ENCODE measurements at regions not wholly inside any gene's neighbourhood (a gene's known extent, or its start where the extent isn't known, plus 50 kb on each side); places are given as distances from the start of the nearest gene placed in this dataset.
"Not testable (repeated sequence)": the region's sequence is repeated elsewhere in the genome, so short reads cannot be mapped to it uniquely, and the experiment has no call there.

GRCh38 chr6:19939321-19939720 is 102.2 kb downstream of the ID4 start:
- H3K4me3 Mint-ChIP-seq; H3K36me3 Mint-ChIP-seq (ENCODE audit: low read depth); H3K9me3 Mint-ChIP-seq; H3K27ac Mint-ChIP-seq; H3K27me3 Mint-ChIP-seq; ATAC-seq (replicated peaks); H3K4me1 Mint-ChIP-seq: not testable (repeated sequence)

- not testable (repeated sequence) for H3K27ac Mint-ChIP-seq; H3K27me3 Mint-ChIP-seq; H3K4me1 Mint-ChIP-seq; H3K9me3 Mint-ChIP-seq; H3K4me3 Mint-ChIP-seq; H3K36me3 Mint-ChIP-seq (ENCODE audit: low read depth); ATAC-seq (replicated peaks)
Measured at GRCh38 chr6:19939926-19940325, 102.8 kb downstream of the ID4 start.

GRCh38 chr6:19943042-19943441 is 105.9 kb downstream of the ID4 start:
- no peaks in the 10 kb centered on the region for H3K4me1 Mint-ChIP-seq
- H3K36me3 Mint-ChIP-seq (ENCODE audit: low read depth): no peaks in the 10 kb centered on the region
- ATAC-seq (replicated peaks): no peak
- peaks cover 3% of the 10 kb centered on the region for H3K9me3 Mint-ChIP-seq
- no peaks in the 10 kb centered on the region for H3K27me3 Mint-ChIP-seq
- no peak overlapping the region for H3K4me3 Mint-ChIP-seq
- no peak overlapping the region for H3K27ac Mint-ChIP-seq

- no peaks in the 10 kb centered on the region for H3K27me3 Mint-ChIP-seq
- H3K27ac Mint-ChIP-seq: no peak overlapping the region
- no peaks in the 10 kb centered on the region for H3K36me3 Mint-ChIP-seq (ENCODE audit: low read depth)
- no peak for ATAC-seq (replicated peaks)
- H3K9me3 Mint-ChIP-seq: peaks cover 6% of the 10 kb centered on the region
- H3K4me3 Mint-ChIP-seq: no peak overlapping the region
- no peaks in the 10 kb centered on the region for H3K4me1 Mint-ChIP-seq
Measured at GRCh38 chr6:19945843-19946358, 108.7 kb downstream of the ID4 start.

- ATAC-seq (replicated peaks): no peak
- no peaks in the 10 kb centered on the region for H3K27me3 Mint-ChIP-seq
- no peaks in the 10 kb centered on the region for H3K36me3 Mint-ChIP-seq (ENCODE audit: low read depth)
- H3K9me3 Mint-ChIP-seq: peaks cover 8% of the 10 kb centered on the region
- no peak overlapping the region for H3K27ac Mint-ChIP-seq
- no peak overlapping the region for H3K4me3 Mint-ChIP-seq
- H3K4me1 Mint-ChIP-seq: no peaks in the 10 kb centered on the region
Measured at GRCh38 chr6:19949155-19949554, 112.0 kb downstream of the ID4 start.

GRCh38 chr6:19964115-19964514 is 126.9 kb downstream of the ID4 start:
- H3K27ac Mint-ChIP-seq: no peak overlapping the region
- H3K36me3 Mint-ChIP-seq (ENCODE audit: low read depth): no peaks in the 10 kb centered on the region
- peaks cover 4% of the 10 kb centered on the region for H3K9me3 Mint-ChIP-seq
- ATAC-seq (replicated peaks): no peak
- no peaks in the 10 kb centered on the region for H3K4me1 Mint-ChIP-seq
- H3K4me3 Mint-ChIP-seq: no peak overlapping the region
- peaks cover 3% of the 10 kb centered on the region for H3K27me3 Mint-ChIP-seq

GRCh38 chr6:19968201-19968600 is 131.0 kb downstream of the ID4 start:
- ATAC-seq (replicated peaks): no peak
- peaks cover 6% of the 10 kb centered on the region for H3K27me3 Mint-ChIP-seq
- no peaks in the 10 kb centered on the region for H3K4me1 Mint-ChIP-seq
- H3K4me3 Mint-ChIP-seq: no peak overlapping the region
- no peak overlapping the region for H3K27ac Mint-ChIP-seq
- no peaks in the 10 kb centered on the region for H3K36me3 Mint-ChIP-seq (ENCODE audit: low read depth)
- H3K9me3 Mint-ChIP-seq: peaks cover 4% of the 10 kb centered on the region

GRCh38 chr6:19972221-19972620 is 135.1 kb downstream of the ID4 start:
- no peak overlapping the region for H3K27ac Mint-ChIP-seq
- no peak overlapping the region for H3K4me3 Mint-ChIP-seq
- H3K27me3 Mint-ChIP-seq: peaks cover 10% of the 10 kb centered on the region
- H3K36me3 Mint-ChIP-seq (ENCODE audit: low read depth): no peaks in the 10 kb centered on the region
- ATAC-seq (replicated peaks): no peak
- no peaks in the 10 kb centered on the region for H3K4me1 Mint-ChIP-seq
- H3K9me3 Mint-ChIP-seq: peaks cover 4% of the 10 kb centered on the region

- Mint-ChIP-seq H3K4me1 (no peaks in the 10 kb centered on the region), H3K27ac (no peak overlapping the region), H3K9me3 (no peaks in the 10 kb centered on the region), H3K4me3 (no peak overlapping the region), H3K36me3 (ENCODE audit: low read depth) (no peaks in the 10 kb centered on the region), H3K27me3 (peaks cover 6% of the 10 kb centered on the region)
- ATAC-seq (replicated peaks): no peak
Measured at GRCh38 chr6:19976411-19977129, 139.4 kb downstream of the ID4 start.

- Mint-ChIP-seq H3K27me3 (peaks cover 13% of the 10 kb centered on the region), H3K4me1 (no peaks in the 10 kb centered on the region), H3K27ac (no peak overlapping the region), H3K36me3 (ENCODE audit: low read depth) (no peaks in the 10 kb centered on the region), H3K4me3 (no peak overlapping the region), H3K9me3 (no peaks in the 10 kb centered on the region)
- ATAC-seq (replicated peaks): no peak
Measured at GRCh38 chr6:19979059-19979458, 141.9 kb downstream of the ID4 start.

- ATAC-seq (replicated peaks): no peak
- peaks cover 13% of the 10 kb centered on the region for H3K27me3 Mint-ChIP-seq
- no peak overlapping the region for H3K27ac Mint-ChIP-seq
- no peak overlapping the region for H3K4me3 Mint-ChIP-seq
- no peaks in the 10 kb centered on the region for H3K36me3 Mint-ChIP-seq (ENCODE audit: low read depth)
- no peaks in the 10 kb centered on the region for H3K4me1 Mint-ChIP-seq
- no peaks in the 10 kb centered on the region for H3K9me3 Mint-ChIP-seq
Measured at GRCh38 chr6:19979986-19980385, 142.8 kb downstream of the ID4 start.

GRCh38 chr6:19983374-19983773 is 146.2 kb downstream of the ID4 start:
- Mint-ChIP-seq H3K27me3 (peaks cover 13% of the 10 kb centered on the region), H3K4me3 (no peak overlapping the region), H3K9me3 (no peaks in the 10 kb centered on the region), H3K4me1 (no peaks in the 10 kb centered on the region), H3K36me3 (ENCODE audit: low read depth) (no peaks in the 10 kb centered on the region), H3K27ac (no peak overlapping the region)
- ATAC-seq (replicated peaks): no peak

GRCh38 chr6:19986691-19987438 is 149.7 kb downstream of the ID4 start:
- ATAC-seq (replicated peaks): no peak
- no peaks in the 10 kb centered on the region for H3K4me1 Mint-ChIP-seq
- H3K4me3 Mint-ChIP-seq: no peak overlapping the region
- H3K27ac Mint-ChIP-seq: no peak overlapping the region
- H3K9me3 Mint-ChIP-seq: no peaks in the 10 kb centered on the region
- H3K27me3 Mint-ChIP-seq: peaks cover 17% of the 10 kb centered on the region
- no peaks in the 10 kb centered on the region for H3K36me3 Mint-ChIP-seq (ENCODE audit: low read depth)

GRCh38 chr6:19988555-19988954 is 151.4 kb downstream of the ID4 start:
- ATAC-seq (replicated peaks): no peak
- Mint-ChIP-seq H3K4me3 (no peak overlapping the region), H3K27me3 (peaks cover 20% of the 10 kb centered on the region), H3K4me1 (no peaks in the 10 kb centered on the region), H3K9me3 (no peaks in the 10 kb centered on the region), H3K27ac (no peak overlapping the region), H3K36me3 (ENCODE audit: low read depth) (no peaks in the 10 kb centered on the region)

GRCh38 chr6:19991176-19991575 is 154.0 kb downstream of the ID4 start:
- no peaks in the 10 kb centered on the region for H3K36me3 Mint-ChIP-seq (ENCODE audit: low read depth)
- H3K4me1 Mint-ChIP-seq: no peaks in the 10 kb centered on the region
- H3K9me3 Mint-ChIP-seq: no peaks in the 10 kb centered on the region
- ATAC-seq (replicated peaks): no peak
- H3K27me3 Mint-ChIP-seq: peaks cover 21% of the 10 kb centered on the region
- H3K4me3 Mint-ChIP-seq: no peak overlapping the region
- H3K27ac Mint-ChIP-seq: no peak overlapping the region

All from activated T-helper 17 cell treated with anti-CD3 and anti-CD28 coated beads, Interleukin-2, amount 50 U/mL, for 72 hours (primary cell).